K562 (cell line): ENCODE measurements at regions not wholly inside any gene's neighbourhood (a gene's known extent, or its start where the extent isn't known, plus 50 kb on each side); places are given as distances from the start of the nearest gene placed in this dataset.

Experiments
- EHMT2 ChIP-seq: fragments of 450-650 bp; IDR thresholded peaks from 2 replicates; pipeline ENCODE4 v1.6.1; 2018; ENCODE audit warnings: antibody characterized with exemption
- ESRRB ChIP-seq: fragments of 250-450 bp; sonication (Bioruptor Pico); IDR thresholded peaks from 2 replicates; pipeline ENCODE4 v1.5.0; 2020; ENCODE audit warnings: mild to moderate bottlenecking, moderate library complexity, borderline replicate concordance
- HDGF ChIP-seq: fragments of 450-650 bp; IDR thresholded peaks from 2 replicates; pipeline ENCODE4 v1.6.1; 2016
- HEY1 ChIP-seq: fragments of 250-450 bp; sonication (Bioruptor Pico); IDR thresholded peaks from 2 replicates; pipeline ENCODE4 v1.5.0; 2020; ENCODE audit warnings: mild to moderate bottlenecking, moderate library complexity, borderline replicate concordance
- HLTF ChIP-seq: fragments of 450-650 bp; IDR thresholded peaks from 2 replicates; pipeline ENCODE4 v1.6.1; 2016
- HNRNPK ChIP-seq: fragments of 200-400 bp; formaldehyde crosslinking; IDR thresholded peaks from one replicate; pipeline ENCODE4 v1.6.1; 2018; ENCODE audit warnings: mild to moderate bottlenecking, low read depth, low read length; ENCODE audit not compliant: poor library complexity, severe bottlenecking
- HNRNPLL ChIP-seq: fragments of 200-400 bp; formaldehyde crosslinking; IDR thresholded peaks from 2 replicates; pipeline ENCODE4 v1.6.1; 2017; ENCODE audit warnings: low read length, low read depth, mild to moderate bottlenecking; ENCODE audit not compliant: poor library complexity, severe bottlenecking
- KLF1 ChIP-seq: fragments of 450-650 bp; IDR thresholded peaks from 2 replicates; pipeline ENCODE4 v1.6.1; 2016; ENCODE audit warnings: missing genetic modification characterization, missing compliant biosample characterization
- MBD1 ChIP-seq: fragments of 250-450 bp; sonication (Bioruptor Pico); IDR thresholded peaks from 2 replicates; pipeline ENCODE4 v1.8.0; 2022; ENCODE audit warnings: inconsistent platforms
- MTA3 ChIP-seq: fragments of 450-650 bp; formaldehyde crosslinking; IDR thresholded peaks from 2 replicates; pipeline ENCODE4 v1.6.1; 2017; ENCODE audit warnings: mild to moderate bottlenecking, borderline replicate concordance
- MYC ChIP-seq, 2 experiments: fragments of 250-450 bp in 1 of 2; sonication (Bioruptor Pico) in 1 of 2; IDR thresholded peaks; 2 replicates each; pipeline versions ENCODE4 v1.5.1 to v1.6.1; 2012 to 2021; ENCODE audit warnings: low read depth in 2 of 2, borderline replicate concordance in 1 of 2, improper control_type of control experiment in 1 of 2, low read length in 1 of 2, mild to moderate bottlenecking in 1 of 2, moderate library complexity in 1 of 2
- MYNN ChIP-seq, 2 experiments: sonication (generic); formaldehyde crosslinking in 1 of 2; IDR thresholded peaks; 2 replicates each; pipeline versions ENCODE4 v1.5.0 to v1.6.1; 2016 to 2020; ENCODE audit warnings: antibody characterized with exemption in 1 of 2, missing genetic modification reagents in 1 of 2
- NELFE ChIP-seq: IDR thresholded peaks from 2 replicates; pipeline ENCODE4 v1.6.1; 2011; ENCODE audit warnings: mild to moderate bottlenecking; ENCODE audit not compliant: insufficient read depth, insufficient read length
- NFIC ChIP-seq: fragments of 450-650 bp; IDR thresholded peaks from 2 replicates; pipeline ENCODE4 v1.6.1; 2017; ENCODE audit warnings: mild to moderate bottlenecking, inconsistent platforms
- NR2C2 ChIP-seq, 2 experiments: fragments of 200-800 bp in 1 of 2; sonication (Bioruptor generic) in 1 of 2; sonication (generic) in 1 of 2; formaldehyde crosslinking in 1 of 2; IDR thresholded peaks; 2 replicates each; pipeline versions ENCODE4 v1.6.1 to v1.8.0; 2016 to 2022; ENCODE audit warnings: mild to moderate bottlenecking in 1 of 2, missing compliant biosample characterization in 1 of 2, missing genetic modification characterization in 1 of 2, missing genetic modification reagents in 1 of 2
- NUFIP1 ChIP-seq: fragments of 450-650 bp; IDR thresholded peaks from 2 replicates; pipeline ENCODE4 v1.6.1; 2018; ENCODE audit not compliant: partially characterized antibody
- PHF21A ChIP-seq: fragments of 450-650 bp; IDR thresholded peaks from 2 replicates; pipeline ENCODE4 v1.6.1; 2017; ENCODE audit warnings: low read depth, borderline replicate concordance
- RBM22 ChIP-seq: fragments of 200-400 bp; formaldehyde crosslinking; IDR thresholded peaks from 2 replicates; pipeline ENCODE4 v1.6.1; 2018; ENCODE audit warnings: low read length, low read depth; ENCODE audit not compliant: poor library complexity, severe bottlenecking
- RCOR1 ChIP-seq, 2 experiments: IDR thresholded peaks; 2 replicates each; pipeline ENCODE4 v1.6.1; 2012; ENCODE audit warnings: low read depth in 2 of 2, low read length in 2 of 2, borderline replicate concordance in 1 of 2, improper control_type of control experiment in 1 of 2
- RHOXF2B ChIP-seq: fragments of 250-450 bp; sonication (Bioruptor Pico); conservative IDR thresholded peaks from 2 replicates; pipeline ENCODE4 v1.5.1; 2021
- STAG1 ChIP-seq: sonication (generic); formaldehyde crosslinking; IDR thresholded peaks from 2 replicates; pipeline ENCODE4 v1.5.0; 2020; ENCODE audit warnings: missing genetic modification reagents, borderline replicate concordance
- TSC22D4 ChIP-seq: fragments of 450-650 bp; IDR thresholded peaks from 2 replicates; pipeline ENCODE4 v1.6.1; 2016; ENCODE audit warnings: missing genetic modification characterization, missing biosample characterization, control low read depth
- ZFX ChIP-seq: sonication (generic); formaldehyde crosslinking; IDR thresholded peaks from 2 replicates; pipeline ENCODE4 v1.8.0; 2022; ENCODE audit warnings: mild to moderate bottlenecking, missing genetic modification reagents, moderate library complexity
- ZNF395 ChIP-seq: fragments of 200-800 bp; sonication (Bioruptor generic); IDR thresholded peaks from 2 replicates; pipeline ENCODE4 v1.6.1; 2017; ENCODE audit warnings: missing genetic modification characterization, missing compliant biosample characterization
- ZNF57 ChIP-seq: fragments of 450-650 bp; formaldehyde crosslinking; IDR thresholded peaks from 2 replicates; pipeline ENCODE4 v1.4.0; 2020; ENCODE audit warnings: mild to moderate bottlenecking, moderate library complexity
- ZNF583 ChIP-seq: fragments of 250-450 bp; sonication (Bioruptor Pico); IDR thresholded peaks from 2 replicates; pipeline ENCODE4 v1.4.0; 2020
- TF ChIP-seq, protein P1 (sequence below): conservative IDR thresholded peaks from 2 replicates; pipeline ENCODE4 v1.6.1; 2011; ENCODE audit warnings: low read depth, mild to moderate bottlenecking, low read length; ENCODE audit not compliant: control insufficient read depth

GRCh38 chr4:80143307-80143679 lies 54.0 kb upstream of the PRDM8 start (continued):
- no peak for TF ChIP-seq PHF21A
- no peak for TF ChIP-seq HLTF
- TF ChIP-seq STAG1, result no peak
- no peak for TF ChIP-seq NR2C2 (CRISPR knock-in tag; IDR thresholded peaks at IDR 0.05)
- peak; percentile 23; the same call in 1 of the 2 replicates for TF ChIP-seq NR2C2 (tag; IDR thresholded peaks at IDR 0.05)
- TF ChIP-seq MTA3, result peak; percentile 79; the same call in 1 of the 2 replicates
- no peak for TF ChIP-seq NELFE
- peak; percentile 56; the same call in 1 of the 2 replicates for TF ChIP-seq MYC (IDR thresholded peaks at IDR 0.05; ENCODE audit: low read depth, low read length)
- no peak for TF ChIP-seq MYC (CRISPR knock-in tag; IDR thresholded peaks at IDR 0.05; ENCODE audit: borderline replicate concordance, low read depth)
- peak; percentile 94 for TF ChIP-seq NFIC
- TF ChIP-seq MYNN (IDR thresholded peaks at IDR 0.05), result peak; percentile 88
- TF ChIP-seq MYNN (CRISPR knock-in tag; IDR thresholded peaks at IDR 0.05), result no peak
- 0 out of 2 replicates have a peak, but pooled peaks have one; percentile 26 for TF ChIP-seq ZNF583
- no peak for TF ChIP-seq RBM22
- no peak for TF ChIP-seq HNRNPK
- TF ChIP-seq HDGF, result no peak
- TF ChIP-seq EHMT2, result no peak
- TF ChIP-seq ZNF57 (CRISPR knock-in tag), result no peak
- TF ChIP-seq ESRRB (CRISPR knock-in tag), result no peak
- peak; percentile 93 for TF ChIP-seq HEY1 (CRISPR knock-in tag)
- TF ChIP-seq RCOR1 (IDR thresholded peaks at IDR 0.05; ENCODE audit: borderline replicate concordance in 1 of 2, low read depth in 2 of 2, low read length in 2 of 2), result peak; percentile 83 to 99
- no peak for TF ChIP-seq KLF1 (tag)
- TF ChIP-seq NUFIP1, result no peak
- TF ChIP-seq ZNF395 (CRISPR knock-in tag), result peak; percentile 93
- TF ChIP-seq HNRNPLL, result no peak
- no peak; the same call in 1 of the 2 replicates for TF ChIP-seq ZFX (CRISPR knock-in tag)
- no peak for TF ChIP-seq MBD1
- no peak for TF ChIP-seq RHOXF2B (CRISPR knock-in tag)
- no peak for TF ChIP-seq TSC22D4
- TF ChIP-seq, protein P1, sequence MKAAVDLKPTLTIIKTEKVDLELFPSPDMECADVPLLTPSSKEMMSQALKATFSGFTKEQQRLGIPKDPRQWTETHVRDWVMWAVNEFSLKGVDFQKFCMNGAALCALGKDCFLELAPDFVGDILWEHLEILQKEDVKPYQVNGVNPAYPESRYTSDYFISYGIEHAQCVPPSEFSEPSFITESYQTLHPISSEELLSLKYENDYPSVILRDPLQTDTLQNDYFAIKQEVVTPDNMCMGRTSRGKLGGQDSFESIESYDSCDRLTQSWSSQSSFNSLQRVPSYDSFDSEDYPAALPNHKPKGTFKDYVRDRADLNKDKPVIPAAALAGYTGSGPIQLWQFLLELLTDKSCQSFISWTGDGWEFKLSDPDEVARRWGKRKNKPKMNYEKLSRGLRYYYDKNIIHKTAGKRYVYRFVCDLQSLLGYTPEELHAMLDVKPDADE, result no peak
